B cell (primary cell): ENCODE measurements at regions not wholly inside any gene's neighbourhood (a gene's known extent, or its start where the extent isn't known, plus 50 kb on each side); places are given as distances from the start of the nearest gene placed in this dataset.

ENCODE experiments used
- ATAC-seq: fragments of 200-7000 bp; cut with Tn5 transposase; one replicate; pipeline ENCODE4 v1.10.0; 2021; ENCODE audit warnings: low read depth, mild to moderate bottlenecking, moderate number of reproducible peaks, moderate library complexity
- CTCF ChIA-PET: fragments of 350-600 bp; sonication (Branson Sonifier 250); formaldehyde crosslinking; loops from one replicate; lab custom pipeline; 2021; ENCODE audit warnings: antibody characterized with exemption, inconsistent platforms; lab: Charles Lee
- POLR2A ChIA-PET: fragments of 350-600 bp; sonication (Branson Sonifier 250); formaldehyde crosslinking; loops from one replicate; lab custom pipeline; 2021; ENCODE audit warnings: antibody characterized with exemption; lab: Charles Lee
- DNase-seq: peaks from one replicate; pipeline ENCODE4 v3.0.0; 2013
- H2AFZ ChIP-seq: 2 replicates; pipeline ENCODE4 v1.6.1; 2012; ENCODE audit warnings: mild to moderate bottlenecking, low read depth, low read length; ENCODE audit not compliant: insufficient read depth, poor library complexity, severe bottlenecking
- H3K27ac ChIP-seq, 2 donors: 1 replicate in 1 of 2; 2 replicates in 1 of 2; pipeline ENCODE4 v1.5.1; 2012 to 2013; ENCODE audit warnings: low read length in 2 of 2, mild to moderate bottlenecking in 2 of 2, moderate library complexity in 1 of 2
- H3K27me3 ChIP-seq, 4 experiments: fragments of 200-600 bp in 1 of 4; sonication (generic) in 1 of 4; replicated peaks in 1 of 4; 1 replicate in 2 of 4; 2 replicates in 2 of 4; pipeline versions ENCODE4 v1.6.1 to v1.7.0; 2013 to 2016; ENCODE audit warnings: low read length in 3 of 4, mild to moderate bottlenecking in 2 of 4, mixed read lengths in 1 of 4, moderate library complexity in 1 of 4; ENCODE audit not compliant: insufficient read depth in 4 of 4, control insufficient read depth in 3 of 4; ENCODE audit errors: control extremely low read depth in 1 of 4
- H3K36me3 ChIP-seq, 2 experiments: replicated peaks in 1 of 2; 1 replicate in 1 of 2; 2 replicates in 1 of 2; pipeline versions ENCODE4 v1.6.1 to v1.7.1; 2013; ENCODE audit warnings: low read length in 1 of 2; ENCODE audit not compliant: insufficient read depth in 2 of 2, control insufficient read depth in 1 of 2; ENCODE audit errors: control extremely low read depth in 1 of 2, extremely low read depth in 1 of 2
- H3K4me1 ChIP-seq, 2 donors: fragments of 200-600 bp in 1 of 2; sonication (generic) in 1 of 2; 1 replicate in 1 of 2; 2 replicates in 1 of 2; pipeline versions ENCODE4 v1.5.1 to v1.6.1; 2013 to 2017; ENCODE audit warnings: low read length in 2 of 2; ENCODE audit not compliant: control insufficient read depth in 2 of 2, insufficient read depth in 2 of 2
- H3K4me2 ChIP-seq: replicated peaks from 2 replicates; pipeline ENCODE3; 2012; ENCODE audit warnings: mild to moderate bottlenecking, low read depth, low read length; ENCODE audit not compliant: poor library complexity, severe bottlenecking
- H3K4me3 ChIP-seq, 5 experiments: fragments of 200-600 bp in 1 of 5; sonication (generic) in 1 of 5; 1 replicate in 3 of 5; 2 replicates in 2 of 5; pipeline versions ENCODE4 v1.5.1 to v1.7.0; 2011 to 2016; ENCODE audit warnings: low read length in 4 of 5, mild to moderate bottlenecking in 4 of 5, low read depth in 2 of 5, control low read depth in 1 of 5, moderate library complexity in 1 of 5; ENCODE audit not compliant: insufficient read depth in 1 of 5; ENCODE audit errors: control extremely low read depth in 1 of 5, extremely low read depth in 1 of 5
- H3K79me2 ChIP-seq: fragments of 200-600 bp; sonication (generic); one replicate; pipeline ENCODE4 v1.6.0; 2016; ENCODE audit warnings: low read length; ENCODE audit not compliant: control insufficient read depth, insufficient read depth
- H3K9ac ChIP-seq: fragments of 200-600 bp; sonication (generic); 2 replicates; pipeline ENCODE4 v1.6.1; 2017; ENCODE audit warnings: mild to moderate bottlenecking, low read length, moderate library complexity
- H3K9me3 ChIP-seq, 3 donors: one replicate each; pipeline versions ENCODE4 v1.6.1 to v1.7.1; 2013; ENCODE audit warnings: low read length in 2 of 3; ENCODE audit not compliant: control insufficient read depth in 2 of 3, insufficient read depth in 1 of 3; ENCODE audit errors: control extremely low read depth in 1 of 3
- H4K20me1 ChIP-seq: 2 replicates; pipeline ENCODE4 v1.6.0; 2012; ENCODE audit warnings: mild to moderate bottlenecking, low read length; ENCODE audit not compliant: insufficient read depth, control insufficient read depth, poor library complexity, severe bottlenecking
- H3K27ac Mint-ChIP-seq: one replicate; pipeline ENCODE4 v1.8.0; 2021; ENCODE audit warnings: mixed read lengths
- H3K27me3 Mint-ChIP-seq: one replicate; pipeline ENCODE4 v1.8.0; 2021; ENCODE audit warnings: mixed read lengths
- H3K4me1 Mint-ChIP-seq: one replicate; pipeline ENCODE4 v1.8.0; 2021; ENCODE audit warnings: mixed read lengths
- H3K4me3 Mint-ChIP-seq: one replicate; pipeline ENCODE4 v1.8.0; 2021; ENCODE audit warnings: mixed read lengths
- H3K9me3 Mint-ChIP-seq: one replicate; pipeline ENCODE4 v1.8.0; 2022; ENCODE audit warnings: mixed read lengths; ENCODE audit not compliant: insufficient read depth
- EZH2 ChIP-seq: IDR thresholded peaks from 2 replicates; pipeline ENCODE4 v1.6.1; 2012; ENCODE audit warnings: borderline replicate concordance, low read depth, mild to moderate bottlenecking, moderate library complexity, low read length; ENCODE audit not compliant: insufficient read depth, poor library complexity, severe bottlenecking
- WGBS: methylation state at CpG from one replicate; pipeline ENCODE4 v1.1.5; 2013; ENCODE audit warnings: missing lambda C conversion rate; ENCODE audit not compliant: insufficient coverage; 5-methylcytosine and 5-hydroxymethylcytosine counted together
- intact Hi-C: fragments of 100-400 bp; cut with micrococcal nuclease; formaldehyde crosslinking; loops from one replicate; pipeline ENCODE4 v1.10.0; 2022
- TF ChIP-seq, protein P1 (sequence below): fragments of 200-600 bp; IDR thresholded peaks from one replicate; pipeline ENCODE4 v1.8.0; 2022; ENCODE audit warnings: antibody characterized with exemption, mild to moderate bottlenecking

DNA sequence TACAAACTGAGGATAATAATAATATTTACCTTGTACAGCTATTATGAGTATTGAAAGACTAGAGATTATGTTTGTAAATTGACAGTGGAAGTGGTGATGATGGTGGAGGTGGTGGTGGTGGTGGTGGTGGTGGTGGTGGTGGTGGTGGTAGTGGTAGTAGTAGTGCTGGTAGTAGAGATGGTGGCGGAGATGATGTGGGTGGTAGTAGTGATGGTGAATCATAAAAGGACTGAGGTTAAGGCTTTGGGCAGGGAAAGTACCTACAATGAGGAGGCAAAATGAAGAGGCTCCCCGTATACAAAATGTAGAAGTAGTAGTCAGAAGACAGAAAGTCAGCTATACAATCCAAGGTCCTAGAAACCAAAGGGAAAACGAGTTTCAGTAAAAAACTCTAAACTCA, 214.1 kb downstream of the BCOR start:
- H3K9ac ChIP-seq = no peak overlapping the region
- ChIA-PET CTCF (no interaction called here), POLR2A (interaction anchor here (0.7 kb wide), 1 partner anchor 9 kb away, joined by 15 read pairs; no protein-coding TSS in a partner anchor)
- H3K4me1 Mint-ChIP-seq = no peaks in the 10 kb centered on the region
- WGBS = no CpG with 5 or more reads among the region's 3 CpGs
- DNase-seq (no peak), ATAC-seq (no peak)
- H3K9me3 Mint-ChIP-seq = no peaks in the 10 kb centered on the region
- H3K4me1 ChIP-seq = no peaks in the 10 kb centered on the region
- H3K9me3 ChIP-seq = no peaks in the 10 kb centered on the region
- intact Hi-C loops = no loop called here
- no peak overlapping the region for H3K4me3 ChIP-seq
- no peaks in the 10 kb centered on the region for H3K27me3 ChIP-seq
- no peaks in the 10 kb centered on the region for H4K20me1 ChIP-seq
- no peaks in the 10 kb centered on the region for H3K27me3 Mint-ChIP-seq
- no peak for TF ChIP-seq EZH2
- TF ChIP-seq, protein P1, sequence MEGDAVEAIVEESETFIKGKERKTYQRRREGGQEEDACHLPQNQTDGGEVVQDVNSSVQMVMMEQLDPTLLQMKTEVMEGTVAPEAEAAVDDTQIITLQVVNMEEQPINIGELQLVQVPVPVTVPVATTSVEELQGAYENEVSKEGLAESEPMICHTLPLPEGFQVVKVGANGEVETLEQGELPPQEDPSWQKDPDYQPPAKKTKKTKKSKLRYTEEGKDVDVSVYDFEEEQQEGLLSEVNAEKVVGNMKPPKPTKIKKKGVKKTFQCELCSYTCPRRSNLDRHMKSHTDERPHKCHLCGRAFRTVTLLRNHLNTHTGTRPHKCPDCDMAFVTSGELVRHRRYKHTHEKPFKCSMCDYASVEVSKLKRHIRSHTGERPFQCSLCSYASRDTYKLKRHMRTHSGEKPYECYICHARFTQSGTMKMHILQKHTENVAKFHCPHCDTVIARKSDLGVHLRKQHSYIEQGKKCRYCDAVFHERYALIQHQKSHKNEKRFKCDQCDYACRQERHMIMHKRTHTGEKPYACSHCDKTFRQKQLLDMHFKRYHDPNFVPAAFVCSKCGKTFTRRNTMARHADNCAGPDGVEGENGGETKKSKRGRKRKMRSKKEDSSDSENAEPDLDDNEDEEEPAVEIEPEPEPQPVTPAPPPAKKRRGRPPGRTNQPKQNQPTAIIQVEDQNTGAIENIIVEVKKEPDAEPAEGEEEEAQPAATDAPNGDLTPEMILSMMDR = no peak
- no peak overlapping the region for H3K4me3 Mint-ChIP-seq
- no peaks in the 10 kb centered on the region for H3K36me3 ChIP-seq
- no peak overlapping the region for H2AFZ ChIP-seq
- H3K79me2 ChIP-seq = no peaks in the 10 kb centered on the region
- no peak overlapping the region for H3K4me2 ChIP-seq
- H3K27ac Mint-ChIP-seq = no peak overlapping the region
- H3K27ac ChIP-seq = no peak overlapping the region

DNA sequence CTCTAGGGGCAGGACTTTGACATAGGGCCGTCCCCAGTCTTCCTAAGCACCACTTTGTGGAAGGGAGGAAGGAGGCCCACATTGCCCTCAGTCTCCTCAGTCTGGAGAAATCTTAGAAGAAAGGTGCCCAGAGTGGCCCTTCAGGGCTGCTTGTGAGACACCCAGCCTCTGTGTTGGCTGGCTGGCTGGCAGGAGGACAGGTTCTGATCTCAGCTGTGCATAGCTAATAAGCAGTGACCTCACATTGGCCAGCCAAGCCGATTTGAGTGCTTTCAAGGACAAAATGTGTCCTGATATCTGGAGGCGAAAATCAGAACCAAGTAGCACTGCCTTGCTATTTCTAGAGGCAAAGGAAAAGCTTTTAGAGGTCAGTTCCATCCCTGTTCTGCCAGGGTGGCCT, 211.5 kb downstream of the BCOR start:
- H3K4me3 Mint-ChIP-seq = no peak overlapping the region
- ChIA-PET POLR2A (no interaction called here), CTCF (no interaction called here)
- intact Hi-C loops = no loop called here
- no peak for ATAC-seq
- WGBS = 100% methylated on average over 2 of the region's 3 CpGs
- no peak overlapping the region for H3K27ac Mint-ChIP-seq
- Histone ChIP-seq H3K4me3 (no peak overlapping the region), H3K4me1 (peaks cover under 1% of the 10 kb centered on the region in 2 donors), H3K27me3 (no peaks in the 10 kb centered on the region), H2AFZ (no peak overlapping the region), H3K9me3 (no peaks in the 10 kb centered on the region), H3K9ac (no peak overlapping the region), H4K20me1 (no peaks in the 10 kb centered on the region), H3K27ac (no peak overlapping the region), H3K79me2 (no peaks in the 10 kb centered on the region), H3K36me3 (no peaks in the 10 kb centered on the region), H3K4me2 (no peak overlapping the region)
- no peaks in the 10 kb centered on the region for H3K27me3 Mint-ChIP-seq
- DNase-seq = no peak
- H3K4me1 Mint-ChIP-seq = peaks cover 2% of the 10 kb centered on the region
- TF ChIP-seq EZH2 = no peak
- TF ChIP-seq, protein P1 = no peak
- no peaks in the 10 kb centered on the region for H3K9me3 Mint-ChIP-seq
